ENCODE measurements at regions not wholly inside any gene's neighbourhood (a gene's known extent, or its start where the extent isn't known, plus 50 kb on each side); places are given as distances from the start of the nearest gene placed in this dataset.

- no peak overlapping the region for H3K4me3 ChIP-seq (ENCODE audit: low read length)
- TF ChIP-seq ZNF274 (IDR thresholded peaks at IDR 0.05; ENCODE audit: low read depth, low read length): no peak
Measured at GRCh38 chr2:2886922-2887321, 490.7 kb downstream of the EIPR1 start.

GRCh38 chr2:2881499-2881898 is 496.1 kb downstream of the EIPR1 start:
- no peak for TF ChIP-seq ZNF274 (IDR thresholded peaks at IDR 0.05; ENCODE audit: low read depth, low read length)

GRCh38 chr2:2880938-2881337 is 496.7 kb downstream of the EIPR1 start:
- no peak overlapping the region for H3K4me3 ChIP-seq (ENCODE audit: low read length)
- TF ChIP-seq ZNF274 (IDR thresholded peaks at IDR 0.05; ENCODE audit: low read depth, low read length): no peak

More at GRCh38 chr2:2881499-2881898, 496.1 kb downstream of the EIPR1 start:
- H3K4me3 ChIP-seq (ENCODE audit: low read length): no peak overlapping the region

GRCh38 chr2:2879781-2880180 is 497.8 kb downstream of the EIPR1 start:
- TF ChIP-seq ZNF274 (IDR thresholded peaks at IDR 0.05; ENCODE audit: low read depth, low read length): no peak
- no peak overlapping the region for H3K4me3 ChIP-seq (ENCODE audit: low read length)

DNA sequence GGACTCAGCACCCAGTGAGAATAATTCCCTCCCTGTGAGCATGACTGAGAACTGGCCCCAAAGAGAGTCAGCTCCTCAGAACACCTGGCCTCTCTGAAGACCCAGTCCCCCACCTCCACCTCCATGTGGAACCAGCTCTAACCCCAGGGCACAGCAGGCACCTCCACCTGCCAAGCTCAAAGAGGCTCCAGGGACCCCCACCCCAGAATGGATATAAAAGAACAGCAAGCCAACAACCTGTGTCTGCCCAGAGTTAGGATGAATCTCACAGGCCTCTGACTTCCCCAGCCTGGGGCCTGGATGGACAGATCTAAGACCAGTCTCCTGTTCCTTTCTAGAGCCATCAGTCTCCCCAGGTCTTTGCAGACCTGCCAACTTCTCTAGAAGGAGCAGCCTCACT is 498.5 kb downstream of the EIPR1 start:
- no peak for TF ChIP-seq ZNF274 (IDR thresholded peaks at IDR 0.05; ENCODE audit: low read depth, low read length)
- no peak overlapping the region for H3K4me3 ChIP-seq (ENCODE audit: low read length)

GRCh38 chr2:2877427-2877826 is 500.2 kb downstream of the EIPR1 start:
- H3K4me3 ChIP-seq (ENCODE audit: low read length): no peak overlapping the region
- no peak for TF ChIP-seq ZNF274 (IDR thresholded peaks at IDR 0.05; ENCODE audit: low read depth, low read length)

DNA sequence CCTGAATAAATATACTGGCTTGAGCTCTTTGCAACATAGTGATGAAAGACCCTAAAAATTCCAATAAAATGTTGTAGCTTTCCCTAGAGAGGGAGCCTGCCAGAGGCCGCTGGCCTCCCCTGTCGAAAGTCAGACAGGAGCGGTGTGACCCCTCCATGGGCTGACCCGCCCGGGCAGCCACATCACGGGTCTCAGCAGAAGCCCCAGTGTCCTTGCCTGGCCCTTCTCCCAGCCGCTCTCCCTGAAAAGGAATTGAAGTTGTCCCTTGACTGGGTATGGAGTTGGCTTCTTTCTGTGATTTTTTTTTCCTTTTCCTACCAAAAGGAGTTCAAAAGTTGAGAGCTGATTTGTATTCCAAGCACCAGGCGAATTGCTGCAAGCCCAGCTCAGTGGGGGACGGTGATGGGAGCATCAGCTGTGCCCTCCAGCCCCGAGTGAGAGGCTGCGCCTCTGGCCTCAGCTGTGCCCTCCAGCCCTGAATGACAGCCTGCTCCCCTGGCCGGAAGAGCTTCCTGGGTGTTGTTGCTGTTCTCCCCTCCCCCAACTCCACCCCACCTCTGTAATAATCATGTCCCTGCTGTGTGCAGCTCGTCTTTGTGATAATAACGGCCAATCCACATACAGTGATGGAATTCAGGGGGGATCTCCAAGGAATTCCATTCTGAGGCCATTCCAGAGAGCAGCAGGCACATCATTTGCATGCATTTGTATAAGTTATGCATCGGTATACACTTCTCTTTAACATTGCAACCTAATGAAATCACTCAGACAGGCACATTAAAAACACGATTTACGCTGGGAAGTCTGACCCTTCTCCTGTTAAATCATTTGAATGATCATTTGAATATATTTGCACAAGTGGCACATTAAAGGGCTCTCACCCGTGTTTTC is 501.0 kb downstream of the EIPR1 start:
- no peak for TF ChIP-seq ZNF274 (IDR thresholded peaks at IDR 0.05; ENCODE audit: low read depth, low read length)
- H3K4me3 ChIP-seq (ENCODE audit: low read length): no peak overlapping the region

DNA sequence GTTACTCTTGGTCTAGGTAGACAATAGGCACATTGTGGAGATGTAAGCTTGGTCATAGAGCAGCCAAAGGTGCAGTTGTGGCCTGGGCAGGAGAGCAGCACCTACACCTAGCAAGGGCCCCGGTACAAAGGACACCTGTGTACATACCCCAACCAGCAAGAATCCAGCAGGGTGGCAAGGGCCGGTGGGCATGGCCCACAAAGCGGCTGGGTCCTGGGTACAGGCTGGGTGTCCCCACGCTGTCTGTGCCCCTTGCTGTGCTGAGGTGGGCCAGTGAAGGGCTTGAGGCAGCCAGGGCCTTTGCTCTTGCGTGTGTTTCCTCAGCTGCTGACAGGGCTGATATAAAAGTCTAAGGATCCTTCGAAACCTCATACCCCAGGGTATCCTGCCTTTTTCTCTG is 501.8 kb downstream of the EIPR1 start:
- no peak overlapping the region for H3K4me3 ChIP-seq (ENCODE audit: low read length)
- TF ChIP-seq ZNF274 (IDR thresholded peaks at IDR 0.05; ENCODE audit: low read depth, low read length): no peak

DNA sequence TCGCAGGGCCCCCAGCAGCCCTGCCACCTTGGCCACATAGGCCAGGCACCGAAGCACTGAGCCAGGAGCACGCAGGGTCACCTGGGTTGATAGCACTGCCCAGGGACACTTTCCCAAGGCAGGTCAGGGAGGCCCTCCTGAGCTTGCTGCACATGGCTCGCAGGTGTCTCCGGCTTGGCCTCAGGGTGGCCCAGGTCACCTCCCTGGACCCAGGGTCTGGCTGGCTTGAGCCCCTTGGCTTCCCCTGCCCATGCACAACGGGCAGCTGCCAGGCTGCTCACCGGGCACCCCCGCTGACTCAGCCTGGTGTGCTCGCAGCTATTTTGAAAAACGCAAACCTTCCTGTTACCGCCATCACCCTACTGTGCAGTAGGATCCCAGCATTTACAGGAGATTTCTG is 502.3 kb downstream of the EIPR1 start:
- no peak overlapping the region for H3K4me3 ChIP-seq (ENCODE audit: low read length)
- TF ChIP-seq ZNF274 (IDR thresholded peaks at IDR 0.05; ENCODE audit: low read depth, low read length): no peak

DNA sequence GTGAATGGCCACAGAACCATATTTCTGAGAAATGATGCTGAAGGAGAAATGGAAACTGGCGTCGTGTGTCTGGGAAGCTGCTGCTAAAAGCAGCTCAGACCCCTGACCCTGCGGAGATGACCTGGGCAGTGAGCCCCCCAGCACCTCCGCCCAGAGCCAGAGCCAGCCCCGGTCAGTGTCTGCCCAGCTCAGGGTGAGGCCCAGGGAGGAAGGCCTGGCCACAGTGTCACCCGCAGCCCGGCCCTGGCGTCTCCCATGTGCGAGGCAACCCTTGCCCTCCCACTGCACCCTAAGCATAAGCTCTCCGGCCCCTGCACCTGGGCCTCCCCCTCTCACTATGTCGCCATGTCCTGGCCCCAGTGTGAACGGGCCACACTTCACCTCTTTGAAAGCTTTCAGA is 502.8 kb downstream of the EIPR1 start:
- H3K4me3 ChIP-seq (ENCODE audit: low read length): no peak overlapping the region
- no peak for TF ChIP-seq ZNF274 (IDR thresholded peaks at IDR 0.05; ENCODE audit: low read depth, low read length)

DNA sequence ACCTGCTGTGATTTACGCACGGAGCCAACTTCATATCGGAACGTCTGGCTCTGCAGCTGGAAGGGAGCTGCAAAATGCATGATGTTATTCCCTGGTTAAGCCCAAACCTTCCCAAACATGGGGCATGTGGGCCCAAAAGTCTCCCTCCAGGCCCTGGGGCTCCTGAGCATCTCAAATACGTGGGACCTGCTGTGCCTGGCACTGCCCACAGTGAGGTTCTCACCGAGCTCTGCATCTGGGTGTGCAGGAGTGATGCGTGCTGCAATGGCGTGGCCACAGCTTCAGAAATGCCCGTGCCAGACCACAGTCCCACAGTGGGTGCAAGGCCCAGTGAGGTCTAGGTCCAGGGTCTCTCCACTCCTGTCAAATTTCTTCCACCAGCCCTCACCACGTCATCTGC is 503.3 kb downstream of the EIPR1 start:
- TF ChIP-seq ZNF274 (IDR thresholded peaks at IDR 0.05; ENCODE audit: low read depth, low read length): no peak

DNA sequence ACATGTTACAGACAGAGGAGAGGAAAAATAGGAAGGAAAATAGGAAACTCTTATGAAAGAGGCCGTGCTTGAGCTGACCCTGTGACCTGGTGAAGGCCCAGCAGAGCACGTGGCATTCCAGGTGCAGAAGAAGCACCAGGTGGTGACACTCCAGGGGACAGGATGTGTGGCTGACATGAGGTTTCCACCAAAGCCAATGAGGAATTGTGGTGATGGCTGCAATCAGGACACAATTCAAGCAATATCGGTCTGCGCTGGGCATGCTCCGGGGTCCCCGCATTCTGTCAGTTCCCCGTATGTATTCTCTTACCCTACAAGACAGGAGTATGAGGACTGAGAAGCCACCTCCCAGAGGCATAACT is 504.2 kb downstream of the EIPR1 start:
- no peak for TF ChIP-seq ZNF274 (IDR thresholded peaks at IDR 0.05; ENCODE audit: low read depth, low read length)
- no peak overlapping the region for H3K4me3 ChIP-seq (ENCODE audit: low read length)

More for the DNA sequence above, 503.3 kb downstream of the EIPR1 start:
- no peak overlapping the region for H3K4me3 ChIP-seq (ENCODE audit: low read length)

- TF ChIP-seq ZNF274 (IDR thresholded peaks at IDR 0.05; ENCODE audit: low read depth, low read length): no peak
Measured at GRCh38 chr2:2872713-2873449, 504.7 kb downstream of the EIPR1 start.

DNA sequence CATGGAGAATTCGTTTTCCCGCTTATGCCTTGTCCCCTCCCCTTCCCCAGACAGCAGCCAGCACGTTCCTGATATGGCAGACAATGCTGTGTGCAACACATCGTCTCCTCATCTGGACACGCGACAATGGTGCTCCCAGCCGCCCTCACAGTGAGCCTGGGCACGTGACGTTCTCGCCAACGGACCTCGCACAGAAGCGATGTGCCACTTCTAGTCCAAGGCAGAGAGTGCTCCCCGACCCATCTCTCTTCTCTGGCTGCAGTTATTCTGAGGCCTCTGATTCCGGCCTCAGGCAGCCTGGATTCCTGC is 505.4 kb downstream of the EIPR1 start:
- no peak overlapping the region for H3K4me3 ChIP-seq (ENCODE audit: low read length)
- no peak for TF ChIP-seq ZNF274 (IDR thresholded peaks at IDR 0.05; ENCODE audit: low read depth, low read length)

More at GRCh38 chr2:2872713-2873449, 504.7 kb downstream of the EIPR1 start:
- H3K4me3 ChIP-seq (ENCODE audit: low read length): no peak overlapping the region
